HEK293T (cell line): ENCODE measurements at regions not wholly inside any gene's neighbourhood (a gene's known extent, or its start where the extent isn't known, plus 50 kb on each side); places are given as distances from the start of the nearest gene placed in this dataset.

Experiments used
- BHLHE40 ChIP-seq: fragments of 450-650 bp; IDR thresholded peaks from 2 replicates; pipeline ENCODE4 v1.6.1; 2016; ENCODE audit warnings: mild to moderate bottlenecking, moderate library complexity, borderline replicate concordance
- HDGF ChIP-seq: fragments of 450-650 bp; IDR thresholded peaks from 2 replicates; pipeline ENCODE4 v1.6.1; 2017; ENCODE audit warnings: antibody characterized with exemption, borderline replicate concordance
- SUZ12 ChIP-seq: fragments of 450-650 bp; IDR thresholded peaks from 2 replicates; pipeline ENCODE4 v1.6.1; 2016; ENCODE audit warnings: mild to moderate bottlenecking

GRCh38 chr6:141165002-141165665 is 967.6 kb upstream of the GJE1 start:
- TF ChIP-seq BHLHE40, result no peak
- no peak for TF ChIP-seq SUZ12
- TF ChIP-seq HDGF, result no peak
